ENCODE measurements at regions not wholly inside any gene's neighbourhood (a gene's known extent, or its start where the extent isn't known, plus 50 kb on each side); places are given as distances from the start of the nearest gene placed in this dataset.

- TF ChIP-seq CTCF (IDR thresholded peaks at IDR 0.05) = no peak
- no peak for TF ChIP-seq POLR2AphosphoS5 (IDR thresholded peaks at IDR 0.05)
- TF ChIP-seq EP300 (IDR thresholded peaks at IDR 0.05) = no peak
- TF ChIP-seq POLR2A (IDR thresholded peaks at IDR 0.05) = no peak
Observed at GRCh38 chr11:33411751-33412150, 154.6 kb downstream of the HIPK3 start.

All from suprapubic skin (tissue), 4 donors.